Central memory CD4-positive, alpha-beta T cell (primary cell): ENCODE measurements at regions not wholly inside any gene's neighbourhood (a gene's known extent, or its start where the extent isn't known, plus 50 kb on each side); places are given as distances from the start of the nearest gene placed in this dataset.
"Not testable (repeated sequence)": the region's sequence is repeated elsewhere in the genome, so short reads cannot be mapped to it uniquely, and the experiment has no call there.

ENCODE experiments used
- DNase-seq: peaks from one replicate; pipeline ENCODE4 v3.0.0; 2022

- DNase-seq: no peak
Measured at GRCh38 chr19:29154163-29154562, 58.8 kb downstream of the UQCRFS1 start.

GRCh38 chr19:29145756-29146155 is 67.2 kb downstream of the UQCRFS1 start:
- no peak for DNase-seq

GRCh38 chr19:29143183-29143582 is 69.8 kb downstream of the UQCRFS1 start:
- DNase-seq: no peak

GRCh38 chr19:29139227-29139626 is 73.7 kb downstream of the UQCRFS1 start:
- DNase-seq: no peak

GRCh38 chr19:29138206-29138605 is 74.7 kb downstream of the UQCRFS1 start:
- DNase-seq: not testable (repeated sequence)

GRCh38 chr19:29131456-29131855 is 81.5 kb downstream of the UQCRFS1 start:
- no peak for DNase-seq

GRCh38 chr19:29129148-29129547 is 83.8 kb downstream of the UQCRFS1 start:
- no peak for DNase-seq

- DNase-seq: no peak
Measured at GRCh38 chr19:29128203-29128602, 84.7 kb downstream of the UQCRFS1 start.

GRCh38 chr19:29122185-29122584 is 90.8 kb downstream of the UQCRFS1 start:
- no peak for DNase-seq

- no peak for DNase-seq
Measured at GRCh38 chr19:29121684-29122083, 91.3 kb downstream of the UQCRFS1 start.

- no peak for DNase-seq
Measured at GRCh38 chr19:29120466-29120865, 92.5 kb downstream of the UQCRFS1 start.

- no peak for DNase-seq
Measured at GRCh38 chr19:29119590-29119989, 93.4 kb downstream of the UQCRFS1 start.

GRCh38 chr19:29118389-29118788 is 94.6 kb downstream of the UQCRFS1 start:
- no peak for DNase-seq

GRCh38 chr19:29117926-29118325 is 95.0 kb downstream of the UQCRFS1 start:
- no peak for DNase-seq

- no peak for DNase-seq
Measured at GRCh38 chr19:29115181-29115580, 97.8 kb downstream of the UQCRFS1 start.

GRCh38 chr19:29113838-29114237 is 99.1 kb downstream of the UQCRFS1 start:
- no peak for DNase-seq

- DNase-seq: no peak
Measured at GRCh38 chr19:29111576-29111975, 101.4 kb downstream of the UQCRFS1 start.

- DNase-seq: no peak
Measured at GRCh38 chr19:29107831-29108230, 105.1 kb downstream of the UQCRFS1 start.

- DNase-seq: no peak
Measured at GRCh38 chr19:29106346-29106885, 106.5 kb downstream of the UQCRFS1 start.

GRCh38 chr19:29105629-29106292 is 107.2 kb downstream of the UQCRFS1 start:
- DNase-seq: no peak

GRCh38 chr19:29104605-29105241 is 108.2 kb downstream of the UQCRFS1 start:
- DNase-seq: no peak

GRCh38 chr19:29098863-29099481 is 114.0 kb downstream of the UQCRFS1 start:
- DNase-seq: no peak

GRCh38 chr19:29098091-29098490 is 114.9 kb downstream of the UQCRFS1 start:
- no peak for DNase-seq

GRCh38 chr19:29096896-29097295 is 116.1 kb downstream of the UQCRFS1 start:
- DNase-seq: no peak
